NCI-H146 (cell line): ENCODE measurements at regions not wholly inside any gene's neighbourhood (a gene's known extent, or its start where the extent isn't known, plus 50 kb on each side); places are given as distances from the start of the nearest gene placed in this dataset.

Experiments used
- DNase-seq: peaks from one replicate; lab custom pipeline; 2025; lab: John Stamatoyannopoulos, UW

DNA sequence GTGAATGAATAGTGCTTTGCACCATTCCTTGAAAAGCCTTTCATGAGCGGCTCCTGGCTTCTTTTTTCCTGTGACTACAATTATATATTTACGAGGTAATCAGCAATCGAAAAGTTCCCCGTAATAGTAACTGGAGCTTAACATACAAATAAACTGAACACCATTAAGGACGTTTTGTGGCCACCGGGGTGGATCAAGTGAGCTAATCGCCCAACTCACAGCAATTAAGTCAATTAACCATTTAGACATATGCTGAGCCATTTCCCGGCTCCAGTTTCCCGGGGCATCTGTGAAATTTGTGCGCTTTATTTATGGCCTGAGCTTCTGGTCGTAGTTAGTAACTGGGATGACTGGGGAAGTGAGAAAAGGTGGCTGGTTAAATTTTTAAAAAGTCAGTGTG, 465.2 kb downstream of the MIAT start:
- no peak for DNase-seq

GRCh38 chr22:27123880-27124279, 466.5 kb downstream of the MIAT start:
- DNase-seq, result no peak

- DNase-seq, result no peak
Measured at GRCh38 chr22:27124351-27124966, 467.1 kb downstream of the MIAT start.

GRCh38 chr22:27125539-27125938, 468.2 kb downstream of the MIAT start:
- DNase-seq, result no peak

GRCh38 chr22:27127911-27128310, 470.5 kb downstream of the MIAT start:
- no peak for DNase-seq

DNA sequence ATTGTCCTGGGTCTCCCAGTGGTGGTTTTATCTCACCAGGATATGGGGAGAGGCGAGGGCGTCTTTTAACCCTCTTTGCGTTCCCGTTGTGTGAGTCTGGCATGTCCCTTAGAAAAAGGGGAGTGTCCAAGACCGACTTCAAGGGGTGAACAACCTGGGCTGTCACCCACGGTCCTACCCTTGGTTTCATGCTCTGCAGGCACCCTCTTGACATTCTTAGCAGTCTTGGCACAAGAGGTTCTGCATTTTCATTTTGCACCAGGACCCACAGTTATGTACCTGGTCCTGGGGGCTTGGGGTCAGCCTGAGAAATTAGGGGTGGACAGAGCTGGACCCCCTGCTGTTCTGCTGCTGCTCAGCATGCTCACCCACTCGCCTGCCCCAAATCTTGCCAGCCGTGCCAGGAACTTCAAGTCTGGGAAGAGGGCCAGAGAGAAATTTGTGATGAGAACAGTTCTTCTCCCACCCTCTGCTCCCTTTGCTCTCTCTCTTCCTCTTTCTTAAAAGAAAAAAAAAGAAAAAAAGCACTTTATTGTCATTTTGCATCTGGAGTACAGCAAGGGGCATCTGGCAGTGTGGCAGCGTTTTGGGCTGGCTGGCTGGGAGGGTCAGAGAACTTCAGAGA, 471.2 kb downstream of the MIAT start:
- no peak for DNase-seq

DNA sequence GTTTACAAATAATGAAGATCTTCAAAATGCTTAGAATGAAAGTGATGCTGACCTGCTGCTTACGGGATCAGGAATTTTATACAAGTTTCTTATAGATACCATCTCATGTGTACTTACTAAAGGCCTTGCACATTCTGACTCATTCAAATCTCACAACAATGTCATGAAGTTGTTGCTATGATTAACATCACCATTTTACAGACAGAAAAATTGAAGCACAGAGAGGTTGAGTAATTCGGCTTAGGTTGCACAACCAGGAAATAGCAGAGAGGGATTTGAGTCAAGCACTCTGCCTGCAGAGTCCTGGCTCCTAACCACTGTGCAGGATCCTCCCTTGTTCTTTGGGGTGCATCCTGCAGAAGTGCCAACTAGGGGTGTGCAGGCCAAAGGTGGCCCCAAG, 471.9 kb downstream of the MIAT start:
- no peak for DNase-seq

GRCh38 chr22:27130906-27131305, 473.5 kb downstream of the MIAT start:
- DNase-seq, result no peak

DNA sequence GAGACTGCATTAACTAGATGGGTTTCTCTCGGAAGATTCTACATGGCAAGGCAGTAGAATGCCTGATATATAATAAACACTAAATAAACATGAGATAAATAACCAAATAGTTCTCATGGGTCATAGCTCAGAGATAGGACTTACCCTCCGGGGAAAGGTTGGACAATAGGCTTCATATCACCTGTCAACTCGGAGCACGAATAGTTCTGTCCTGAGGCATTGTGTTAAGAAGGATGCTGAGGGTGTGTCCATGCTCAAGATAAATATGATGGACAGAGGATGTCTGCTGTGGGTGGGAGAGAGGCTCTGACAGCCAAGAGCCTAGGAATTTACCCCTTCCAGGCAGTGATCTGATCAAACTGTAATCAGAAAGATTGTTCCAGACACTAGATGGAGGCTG, 474.0 kb downstream of the MIAT start:
- no peak for DNase-seq

- no peak for DNase-seq
Measured at GRCh38 chr22:27132400-27132799, 475.0 kb downstream of the MIAT start.

DNA sequence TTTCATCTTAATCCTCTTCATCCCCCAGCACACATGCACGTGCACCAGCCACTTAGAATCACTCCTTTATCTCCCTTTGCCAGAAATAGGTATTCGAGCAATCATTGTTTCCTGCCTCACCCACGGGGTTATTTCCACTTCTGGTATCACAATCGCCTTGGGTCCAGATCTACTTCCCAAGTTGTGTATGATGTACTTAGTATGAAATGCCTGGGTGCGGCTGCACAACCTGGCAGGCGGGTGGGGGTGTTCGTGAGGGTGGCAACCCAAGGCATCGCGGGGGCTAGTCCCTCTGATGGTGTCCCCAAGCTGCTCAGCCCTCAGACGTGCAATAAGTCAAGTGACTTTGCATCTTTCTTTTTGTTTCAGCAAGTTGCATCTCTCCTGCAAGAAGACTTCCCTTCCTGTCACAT, 475.6 kb downstream of the MIAT start:
- no peak for DNase-seq

GRCh38 chr22:27133681-27134314, 476.4 kb downstream of the MIAT start:
- no peak for DNase-seq

- no peak for DNase-seq
Measured at GRCh38 chr22:27134315-27134701, 476.9 kb downstream of the MIAT start.

DNA sequence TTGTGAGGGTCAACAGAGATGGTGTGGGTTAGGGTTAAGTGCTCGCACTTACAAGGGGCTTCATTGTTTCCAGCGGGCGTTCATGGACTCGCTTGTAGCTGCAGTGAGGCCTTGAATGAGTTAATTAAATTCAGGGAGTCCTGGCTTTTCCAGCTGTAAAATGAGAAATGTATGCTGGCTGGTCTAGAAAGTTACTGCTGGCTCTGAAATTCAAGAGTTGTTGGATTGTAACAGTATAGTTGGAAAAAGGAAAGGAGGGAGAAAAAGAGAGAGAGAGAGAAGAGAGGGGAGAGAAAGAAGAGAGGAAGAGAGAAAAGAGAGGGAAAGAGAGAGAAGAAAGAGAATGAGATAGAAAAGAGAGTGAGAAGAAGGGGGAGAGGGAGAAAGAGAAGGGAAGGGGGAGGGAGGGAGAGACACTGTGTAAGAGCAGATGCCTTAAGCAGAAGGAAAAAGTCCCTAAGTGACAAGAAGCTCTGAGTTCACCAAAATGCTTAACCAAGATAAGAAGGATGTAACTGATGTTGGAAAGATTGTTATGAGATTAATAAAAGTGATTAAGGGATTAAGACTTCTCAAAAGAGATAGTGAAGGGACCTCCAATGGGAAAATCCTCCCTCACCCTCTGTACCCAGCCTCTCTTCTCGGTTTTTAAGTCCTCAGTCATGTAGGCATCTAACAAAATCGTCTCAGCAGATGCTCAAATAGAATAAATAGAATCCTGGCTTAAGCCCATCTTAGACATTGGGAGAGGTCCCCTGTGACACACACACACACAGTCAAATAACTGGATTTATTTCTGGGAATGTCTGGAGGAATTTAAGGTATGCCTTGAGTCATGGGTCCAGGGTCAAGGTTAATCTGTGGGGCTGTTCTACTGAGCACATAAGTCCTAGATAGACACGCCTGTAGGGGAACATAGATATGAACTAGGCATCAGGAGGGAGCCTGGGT, 477.9 kb downstream of the MIAT start:
- no peak for DNase-seq

DNA sequence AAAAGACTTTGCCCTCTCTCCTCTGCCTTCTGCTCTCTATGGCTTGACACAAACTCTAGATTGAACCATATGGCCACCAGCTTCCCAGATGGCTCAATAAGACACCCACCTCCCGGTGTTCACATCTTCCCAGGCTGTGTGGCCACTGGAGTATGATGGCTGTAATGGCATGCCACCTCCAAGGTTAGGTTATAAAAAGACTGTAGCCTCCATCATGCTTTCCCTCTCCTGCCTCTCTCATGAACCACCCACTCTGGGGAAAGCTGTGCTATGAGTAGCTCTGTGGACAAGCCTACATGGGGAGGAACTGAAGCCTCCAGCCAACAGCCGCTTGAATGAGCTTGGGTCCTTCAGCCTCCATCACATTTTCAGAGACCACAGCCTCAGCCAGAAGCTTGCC, 479.2 kb downstream of the MIAT start:
- no peak for DNase-seq

DNA sequence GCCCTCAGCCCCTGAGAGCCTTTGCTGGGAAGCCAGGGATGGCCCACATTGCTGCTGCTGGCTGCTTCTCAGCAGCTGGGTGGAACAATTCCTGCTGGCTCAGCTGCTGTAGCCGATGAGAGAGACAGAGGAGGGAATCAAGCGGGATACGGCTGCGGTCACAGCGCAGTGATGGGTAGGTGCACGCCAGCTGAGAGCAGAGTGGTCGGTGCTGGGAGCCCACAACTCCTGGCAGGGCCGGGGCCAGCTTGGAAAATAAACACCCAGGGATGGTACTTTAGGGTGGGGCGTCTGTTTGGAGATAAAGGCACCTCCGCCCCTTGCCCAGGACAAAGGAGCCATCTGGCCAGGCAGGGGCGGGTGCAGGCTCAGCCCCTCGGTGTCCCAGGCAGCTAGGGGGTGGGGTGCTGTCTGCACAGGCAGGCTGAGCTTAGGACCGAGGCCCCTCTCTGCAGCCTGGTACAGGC, 480.5 kb downstream of the MIAT start:
- DNase-seq, result no peak

DNA sequence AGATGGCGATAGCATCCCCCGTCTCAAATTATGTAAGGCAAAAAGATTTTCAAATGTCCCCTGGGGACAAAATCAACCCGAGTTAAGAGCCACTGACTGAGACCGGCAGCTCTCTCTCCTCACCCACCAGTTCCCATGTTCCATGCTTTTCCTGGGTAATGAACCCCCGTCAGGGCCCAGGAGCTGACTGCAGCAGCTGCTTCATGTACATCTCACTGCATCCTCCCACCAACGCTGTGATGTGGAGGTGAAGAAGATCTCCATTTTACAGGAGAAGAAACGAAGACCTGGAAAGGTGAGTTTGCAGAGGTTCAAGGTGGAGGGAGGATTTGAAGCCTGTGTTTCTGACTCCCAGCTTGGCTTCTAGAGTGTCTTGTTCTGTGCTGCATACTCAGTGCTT, 481.1 kb downstream of the MIAT start:
- DNase-seq, result no peak

DNA sequence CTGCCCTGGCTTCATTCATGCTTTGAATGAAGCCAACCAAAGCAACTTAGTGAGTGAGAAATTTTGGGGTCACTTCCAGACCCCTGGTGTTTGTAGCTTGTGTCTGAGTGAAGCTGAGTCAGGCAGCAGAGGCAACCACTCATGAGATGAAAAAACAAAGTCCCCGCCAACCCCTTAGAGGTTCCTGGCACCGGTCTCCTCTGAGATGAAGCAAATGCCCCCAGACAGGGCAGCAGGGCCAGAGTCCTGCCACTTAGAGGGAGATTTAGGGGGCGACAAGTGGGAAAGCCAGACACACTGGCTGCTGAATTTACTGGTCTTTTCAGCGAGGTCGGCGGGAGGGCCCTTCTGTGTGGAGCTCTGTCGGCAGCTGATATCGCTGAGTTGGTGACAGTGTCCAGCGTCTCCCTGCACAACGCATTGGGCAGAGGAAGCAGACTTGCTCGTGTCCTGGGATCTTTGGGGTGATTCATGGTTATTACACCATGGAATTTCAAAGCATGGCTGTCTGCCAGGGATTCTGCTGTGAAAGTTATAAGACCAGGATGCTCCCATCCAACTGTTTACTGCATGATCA, 482.6 kb downstream of the MIAT start:
- DNase-seq, result no peak

GRCh38 chr22:27142286-27142685, 484.9 kb downstream of the MIAT start:
- no peak for DNase-seq

GRCh38 chr22:27144321-27144720, 486.9 kb downstream of the MIAT start:
- no peak for DNase-seq

GRCh38 chr22:27146866-27147633, 489.7 kb downstream of the MIAT start:
- DNase-seq, result no peak
